Sigmoid colon (tissue), 6 donors: ENCODE measurements at regions not wholly inside any gene's neighbourhood (a gene's known extent, or its start where the extent isn't known, plus 50 kb on each side); places are given as distances from the start of the nearest gene placed in this dataset.

Source experiments
- DNase-seq: peaks from one replicate; pipeline ENCODE4 v3.0.0-alpha.2; 2019
- H3K27ac ChIP-seq, 4 donors: fragments of 200-600 bp; sonication (generic); one replicate each; pipeline ENCODE4 v1.5.1; 2016 to 2019; ENCODE audit warnings: mild to moderate bottlenecking in 1 of 4
- H3K27me3 ChIP-seq, 3 donors: fragments of 200-600 bp; sonication (generic); one replicate each; pipeline ENCODE4 v1.5.1; 2019; ENCODE audit warnings: mild to moderate bottlenecking in 1 of 3
- H3K36me3 ChIP-seq, 4 donors: fragments of 200-600 bp; sonication (generic); one replicate each; pipeline ENCODE4 v1.5.1; 2016 to 2019
- H3K4me1 ChIP-seq, 4 donors: fragments of 200-600 bp; sonication (generic); one replicate each; pipeline ENCODE4 v1.5.1; 2017 to 2019
- H3K4me3 ChIP-seq, 4 donors: fragments of 200-600 bp; sonication (generic); one replicate each; pipeline ENCODE4 v1.5.1; 2017 to 2019; ENCODE audit warnings: mild to moderate bottlenecking in 2 of 4, moderate library complexity in 1 of 4
- H3K9me3 ChIP-seq, 4 donors: fragments of 200-600 bp in 3 of 4; sonication (generic) in 3 of 4; one replicate each; pipeline versions ENCODE4 v1.5.1 to v1.6.1; 2013 to 2019
- CTCF ChIP-seq, 4 experiments: fragments of 450-650 bp in 3 of 4; fragments of 200-600 bp in 1 of 4; IDR thresholded peaks; one replicate each; pipeline ENCODE4 v1.5.1; 2016 to 2019; ENCODE audit warnings: antibody characterized with exemption in 4 of 4, mild to moderate bottlenecking in 3 of 4, moderate library complexity in 2 of 4
- EP300 ChIP-seq, 4 donors: sonication (generic); formaldehyde crosslinking; IDR thresholded peaks; one replicate each; pipeline ENCODE4 v1.6.1; 2017; ENCODE audit warnings: antibody characterized with exemption in 4 of 4
- POLR2A ChIP-seq, 2 donors: fragments of 450-650 bp; IDR thresholded peaks; one replicate each; pipeline ENCODE4 v1.6.1; 2016; ENCODE audit warnings: antibody characterized with exemption in 2 of 2, mild to moderate bottlenecking in 2 of 2, moderate library complexity in 2 of 2
- POLR2AphosphoS5 ChIP-seq, 4 donors: sonication (generic); formaldehyde crosslinking; IDR thresholded peaks; one replicate each; pipeline ENCODE4 v1.6.1; 2017; ENCODE audit warnings: antibody characterized with exemption in 4 of 4
- WGBS, 2 donors: extraction: QIAGEN DNeasy Blood & Tissue Kit; methylation state at CpG; one replicate each; pipeline ENCODE4 v1.1.7; 2013; 5-methylcytosine and 5-hydroxymethylcytosine counted together
- intact Hi-C: fragments of 100-400 bp; cut with DNase I; formaldehyde crosslinking; loops from one replicate; pipeline ENCODE4 v1.15.1; 2023
- donor health status: healthy with polysubstance abuse.
- donor health status: healthy.

- Histone ChIP-seq H3K36me3 (no peaks in the 10 kb centered on the region), H3K27ac (no peak overlapping the region), H3K9me3 (no peaks in the 10 kb centered on the region), H3K4me1 (no peaks in the 10 kb centered on the region), H3K4me3 (no peak overlapping the region), H3K27me3 (no peaks in the 10 kb centered on the region)
- TF ChIP-seq POLR2AphosphoS5 (IDR thresholded peaks at IDR 0.05), result no peak
- no peak for TF ChIP-seq EP300 (IDR thresholded peaks at IDR 0.05)
- TF ChIP-seq POLR2A (IDR thresholded peaks at IDR 0.05), result no peak
- no peak for TF ChIP-seq CTCF (IDR thresholded peaks at IDR 0.05)
- 90 to 93% methylated on average over 2 of the region's 2 CpGs for WGBS, 2 donors
- no peak for DNase-seq
- intact Hi-C loops, result no loop called here
These were observed 55.2 kb downstream of the TTC32 start for GRCh38 chr2:19846567-19846966.

GRCh38 chr2:19846030-19846429, 55.8 kb downstream of the TTC32 start:
- H3K4me1 ChIP-seq, result no peaks in the 10 kb centered on the region
- 74 to 80% methylated on average over 4 of the region's 4 CpGs for whole genome bisulfite sequencing, 2 donors
- TF ChIP-seq EP300 (IDR thresholded peaks at IDR 0.05) (no peak), POLR2A (IDR thresholded peaks at IDR 0.05) (no peak), POLR2AphosphoS5 (IDR thresholded peaks at IDR 0.05) (no peak), CTCF (IDR thresholded peaks at IDR 0.05) (no peak)
- H3K4me3 ChIP-seq, result no peak overlapping the region
- no peak for DNase-seq
- H3K27ac ChIP-seq, result no peak overlapping the region
- no peaks in the 10 kb centered on the region for H3K36me3 ChIP-seq
- no peaks in the 10 kb centered on the region for H3K27me3 ChIP-seq
- H3K9me3 ChIP-seq, result no peaks in the 10 kb centered on the region
- intact Hi-C loops, result no loop called here

GRCh38 chr2:19845323-19845920, 56.4 kb downstream of the TTC32 start:
- no peaks in the 10 kb centered on the region for H3K36me3 ChIP-seq
- no peak overlapping the region for H3K27ac ChIP-seq
- DNase-seq, result no peak
- no peaks in the 10 kb centered on the region for H3K27me3 ChIP-seq
- H3K9me3 ChIP-seq, result no peaks in the 10 kb centered on the region
- H3K4me1 ChIP-seq, result no peaks in the 10 kb centered on the region
- no peak overlapping the region for H3K4me3 ChIP-seq
- TF ChIP-seq POLR2AphosphoS5 (IDR thresholded peaks at IDR 0.05) (no peak), POLR2A (IDR thresholded peaks at IDR 0.05) (no peak), CTCF (IDR thresholded peaks at IDR 0.05) (no peak), EP300 (IDR thresholded peaks at IDR 0.05) (no peak)
- WGBS, 2 donors, result 52 to 77% methylated on average over 5 of the region's 5 CpGs
- intact Hi-C loops, result no loop called here

GRCh38 chr2:19844750-19845149, 57.0 kb downstream of the TTC32 start:
- H3K4me1 ChIP-seq, result no peaks in the 10 kb centered on the region
- H3K9me3 ChIP-seq, result no peaks in the 10 kb centered on the region
- no peak overlapping the region for H3K4me3 ChIP-seq
- 73 to 79% methylated on average over 5 of the region's 5 CpGs for WGBS, 2 donors
- H3K27me3 ChIP-seq, result no peaks in the 10 kb centered on the region
- no peak for TF ChIP-seq CTCF (IDR thresholded peaks at IDR 0.05)
- no peak for TF ChIP-seq POLR2AphosphoS5 (IDR thresholded peaks at IDR 0.05)
- no peak overlapping the region for H3K27ac ChIP-seq
- intact Hi-C loops, result no loop called here
- DNase-seq, result no peak
- no peaks in the 10 kb centered on the region for H3K36me3 ChIP-seq

- H3K4me3 ChIP-seq, result no peak overlapping the region
- TF ChIP-seq EP300 (IDR thresholded peaks at IDR 0.05) (no peak), POLR2A (IDR thresholded peaks at IDR 0.05) (no peak)
- no peaks in the 10 kb centered on the region for H3K27me3 ChIP-seq
- no peak overlapping the region for H3K27ac ChIP-seq
- H3K9me3 ChIP-seq, result no peaks in the 10 kb centered on the region
- no peak for DNase-seq
- H3K4me1 ChIP-seq, result no peaks in the 10 kb centered on the region
- H3K36me3 ChIP-seq, result no peaks in the 10 kb centered on the region
- intact Hi-C loops, result no loop called here
- WGBS, 2 donors, result 95 to 97% methylated on average over 2 of the region's 2 CpGs
These were observed 57.7 kb downstream of the TTC32 start for GRCh38 chr2:19843992-19844515.
